Tibial nerve (tissue), 3 donors: ENCODE measurements at regions not wholly inside any gene's neighbourhood (a gene's known extent, or its start where the extent isn't known, plus 50 kb on each side); places are given as distances from the start of the nearest gene placed in this dataset.

Source experiments
- CTCF ChIP-seq, 5 experiments: fragments of 200-600 bp in 3 of 5; fragments of 450-650 bp in 2 of 5; sonication (generic) in 3 of 5; IDR thresholded peaks; one replicate each; pipeline ENCODE4 v1.5.1; 2016 to 2019; ENCODE audit warnings: antibody characterized with exemption in 5 of 5, mild to moderate bottlenecking in 3 of 5, moderate library complexity in 2 of 5
- POLR2A ChIP-seq, 2 donors: fragments of 450-650 bp; IDR thresholded peaks; one replicate each; pipeline ENCODE4 v1.6.1; 2017; ENCODE audit warnings: antibody characterized with exemption in 2 of 2, mild to moderate bottlenecking in 2 of 2, moderate library complexity in 2 of 2

- TF ChIP-seq CTCF (IDR thresholded peaks at IDR 0.05) (no peak), POLR2A (IDR thresholded peaks at IDR 0.05) (no peak)
These were observed 101.1 kb upstream of the POGK start for GRCh38 chr1:166738140-166738539.
